OCI-LY7 (cell line): ENCODE measurements at regions not wholly inside any gene's neighbourhood (a gene's known extent, or its start where the extent isn't known, plus 50 kb on each side); places are given as distances from the start of the nearest gene placed in this dataset.
"Not testable (repeated sequence)": the region's sequence is repeated elsewhere in the genome, so short reads cannot be mapped to it uniquely, and the experiment has no call there.

Experiments used
- EZH2phosphoT487 ChIP-seq: fragments of 200-600 bp; sonication (generic); IDR thresholded peaks from 2 replicates; pipeline ENCODE4 v1.6.1; 2018; ENCODE audit warnings: low read depth, borderline replicate concordance, mild to moderate bottlenecking, mixed run types, antibody characterized with exemption, low read length, moderate library complexity, mixed read lengths
- TF ChIP-seq, protein P1 (sequence below): fragments of 200-600 bp; sonication (generic); conservative IDR thresholded peaks from 2 replicates; pipeline ENCODE4 v1.5.1; 2014; ENCODE audit warnings: mild to moderate bottlenecking, antibody characterized with exemption, low read length, moderate library complexity, mixed read lengths

DNA sequence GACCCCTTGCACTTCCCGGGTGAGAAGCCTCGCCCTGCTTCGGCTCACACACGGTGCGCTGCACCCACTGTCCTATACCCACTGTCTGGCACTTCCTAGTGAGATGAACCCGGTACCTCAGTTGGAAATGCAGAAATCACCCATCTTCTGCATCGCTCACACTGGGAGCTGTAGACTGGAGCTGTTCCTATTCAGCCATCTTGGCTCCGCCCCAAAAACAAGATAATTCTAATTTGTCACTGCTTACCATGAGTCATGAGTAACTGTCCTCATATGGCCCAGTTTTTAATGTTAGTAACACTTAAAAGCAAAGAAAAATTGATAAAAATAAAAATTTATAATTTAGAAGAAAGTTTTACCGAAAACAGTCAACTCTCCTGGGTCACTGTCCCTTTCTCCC, 283.3 kb upstream of the COBL start:
- TF ChIP-seq, protein P1, sequence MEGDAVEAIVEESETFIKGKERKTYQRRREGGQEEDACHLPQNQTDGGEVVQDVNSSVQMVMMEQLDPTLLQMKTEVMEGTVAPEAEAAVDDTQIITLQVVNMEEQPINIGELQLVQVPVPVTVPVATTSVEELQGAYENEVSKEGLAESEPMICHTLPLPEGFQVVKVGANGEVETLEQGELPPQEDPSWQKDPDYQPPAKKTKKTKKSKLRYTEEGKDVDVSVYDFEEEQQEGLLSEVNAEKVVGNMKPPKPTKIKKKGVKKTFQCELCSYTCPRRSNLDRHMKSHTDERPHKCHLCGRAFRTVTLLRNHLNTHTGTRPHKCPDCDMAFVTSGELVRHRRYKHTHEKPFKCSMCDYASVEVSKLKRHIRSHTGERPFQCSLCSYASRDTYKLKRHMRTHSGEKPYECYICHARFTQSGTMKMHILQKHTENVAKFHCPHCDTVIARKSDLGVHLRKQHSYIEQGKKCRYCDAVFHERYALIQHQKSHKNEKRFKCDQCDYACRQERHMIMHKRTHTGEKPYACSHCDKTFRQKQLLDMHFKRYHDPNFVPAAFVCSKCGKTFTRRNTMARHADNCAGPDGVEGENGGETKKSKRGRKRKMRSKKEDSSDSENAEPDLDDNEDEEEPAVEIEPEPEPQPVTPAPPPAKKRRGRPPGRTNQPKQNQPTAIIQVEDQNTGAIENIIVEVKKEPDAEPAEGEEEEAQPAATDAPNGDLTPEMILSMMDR, result not testable (repeated sequence)
- not testable (repeated sequence) for TF ChIP-seq EZH2phosphoT487
